ENCODE measurements at regions not wholly inside any gene's neighbourhood (a gene's known extent, or its start where the extent isn't known, plus 50 kb on each side); places are given as distances from the start of the nearest gene placed in this dataset.

DNA sequence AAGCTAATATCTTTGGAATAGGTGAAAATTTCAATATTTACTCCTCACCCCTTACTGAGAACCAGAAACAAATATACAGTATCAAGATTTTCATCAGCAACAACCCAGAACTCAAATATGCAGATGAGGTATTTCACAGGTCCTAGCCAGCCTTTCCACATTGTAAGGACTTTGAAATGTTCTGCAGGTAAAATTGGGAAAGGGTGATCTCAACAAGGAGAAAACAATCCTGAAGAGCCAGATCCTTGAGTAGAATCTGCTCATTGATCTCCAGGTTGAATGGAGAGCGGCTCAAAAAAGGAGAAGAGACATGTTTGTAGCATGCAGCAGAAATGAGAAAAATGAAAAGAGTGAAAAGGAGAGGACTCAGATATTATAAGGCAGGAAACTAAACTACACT lies 493.3 kb upstream of the NAALADL2 start:
- TF ChIP-seq, protein P1, sequence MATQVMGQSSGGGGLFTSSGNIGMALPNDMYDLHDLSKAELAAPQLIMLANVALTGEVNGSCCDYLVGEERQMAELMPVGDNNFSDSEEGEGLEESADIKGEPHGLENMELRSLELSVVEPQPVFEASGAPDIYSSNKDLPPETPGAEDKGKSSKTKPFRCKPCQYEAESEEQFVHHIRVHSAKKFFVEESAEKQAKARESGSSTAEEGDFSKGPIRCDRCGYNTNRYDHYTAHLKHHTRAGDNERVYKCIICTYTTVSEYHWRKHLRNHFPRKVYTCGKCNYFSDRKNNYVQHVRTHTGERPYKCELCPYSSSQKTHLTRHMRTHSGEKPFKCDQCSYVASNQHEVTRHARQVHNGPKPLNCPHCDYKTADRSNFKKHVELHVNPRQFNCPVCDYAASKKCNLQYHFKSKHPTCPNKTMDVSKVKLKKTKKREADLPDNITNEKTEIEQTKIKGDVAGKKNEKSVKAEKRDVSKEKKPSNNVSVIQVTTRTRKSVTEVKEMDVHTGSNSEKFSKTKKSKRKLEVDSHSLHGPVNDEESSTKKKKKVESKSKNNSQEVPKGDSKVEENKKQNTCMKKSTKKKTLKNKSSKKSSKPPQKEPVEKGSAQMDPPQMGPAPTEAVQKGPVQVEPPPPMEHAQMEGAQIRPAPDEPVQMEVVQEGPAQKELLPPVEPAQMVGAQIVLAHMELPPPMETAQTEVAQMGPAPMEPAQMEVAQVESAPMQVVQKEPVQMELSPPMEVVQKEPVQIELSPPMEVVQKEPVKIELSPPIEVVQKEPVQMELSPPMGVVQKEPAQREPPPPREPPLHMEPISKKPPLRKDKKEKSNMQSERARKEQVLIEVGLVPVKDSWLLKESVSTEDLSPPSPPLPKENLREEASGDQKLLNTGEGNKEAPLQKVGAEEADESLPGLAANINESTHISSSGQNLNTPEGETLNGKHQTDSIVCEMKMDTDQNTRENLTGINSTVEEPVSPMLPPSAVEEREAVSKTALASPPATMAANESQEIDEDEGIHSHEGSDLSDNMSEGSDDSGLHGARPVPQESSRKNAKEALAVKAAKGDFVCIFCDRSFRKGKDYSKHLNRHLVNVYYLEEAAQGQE (IDR thresholded peaks at IDR 0.05; ENCODE audit: insufficient read depth in 1 of 2, low read depth in 2 of 2, low read length in 2 of 2): no peak
- TF ChIP-seq TAF1 (IDR thresholded peaks at IDR 0.05; ENCODE audit: borderline replicate concordance, insufficient read depth, low read length) (no peak), POLR2AphosphoS5 (IDR thresholded peaks at IDR 0.05; ENCODE audit: low read depth, low read length) (no peak)
